ENCODE measurements at regions not wholly inside any gene's neighbourhood (a gene's known extent, or its start where the extent isn't known, plus 50 kb on each side); places are given as distances from the start of the nearest gene placed in this dataset.

DNA sequence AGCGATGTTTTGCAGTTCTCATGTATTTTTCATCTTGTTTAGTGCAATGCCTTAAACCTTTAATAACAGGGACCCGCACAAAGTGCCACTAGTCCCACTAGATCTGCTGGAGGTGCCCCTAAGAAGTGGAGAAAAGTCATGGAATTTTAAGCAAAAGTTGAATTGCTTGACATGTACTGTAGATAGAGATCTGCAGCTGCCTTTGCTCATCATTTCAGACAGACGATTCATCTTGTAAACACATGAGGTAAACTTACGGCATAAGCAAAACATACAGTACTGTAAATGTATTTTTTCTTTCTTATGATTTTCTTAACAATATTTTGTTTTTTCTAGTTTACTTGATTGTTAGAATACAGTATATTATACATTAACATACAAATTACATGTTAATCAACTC is 295.6 kb downstream of the CASP12 start:
- Histone ChIP-seq H4K91ac (replicated peaks; ENCODE audit: insufficient read length, low read length) (no peak overlapping the region), H2BK20ac (ENCODE audit: low read length) (no peak overlapping the region), H2BK15ac (ENCODE audit: low read length) (no peak overlapping the region), H3K4me2 (ENCODE audit: insufficient read depth in 1 of 2, low read depth in 2 of 2, low read length in 2 of 2) (no peak overlapping the region), H3K4me3 (ENCODE audit: extremely low read depth in 1 of 4, insufficient read depth in 2 of 4, low read depth in 3 of 4, low read length in 4 of 4) (no peak overlapping the region), H3K14ac (ENCODE audit: insufficient read length) (no peak overlapping the region), H4K20me1 (replicated peaks in 1 of 2; ENCODE audit: control insufficient read depth in 1 of 2, insufficient read depth in 2 of 2, low read length in 2 of 2) (no peaks in the 10 kb centered on the region), H3K18ac (ENCODE audit: extremely low read depth, low read length) (no peak overlapping the region), H3K36me3 (ENCODE audit: control insufficient read depth in 2 of 4, insufficient read depth in 4 of 4, low read length in 3 of 4) (no peaks in the 10 kb centered on the region), H2BK12ac (ENCODE audit: low read depth, low read length) (no peak overlapping the region), H2AK5ac (ENCODE audit: low read depth, low read length) (no peak overlapping the region), H3K27me3 (replicated peaks in 1 of 4; ENCODE audit: control insufficient read depth in 3 of 4, extremely low read depth in 1 of 4, insufficient read depth in 3 of 4, low read length in 3 of 4) (no peaks in the 10 kb centered on the region), H3K9me3 (ENCODE audit: insufficient read depth in 2 of 2, low read depth in 1 of 2, low read length in 1 of 2) (no peaks in the 10 kb centered on the region), H2BK5ac (ENCODE audit: low read depth, low read length) (no peak overlapping the region), H3K4ac (replicated peaks; ENCODE audit: insufficient read length, low read depth, low read length) (no peak overlapping the region), H3K56ac (replicated peaks; ENCODE audit: insufficient read length, low read depth, low read length) (no peak overlapping the region), H3K79me2 (ENCODE audit: control insufficient read depth in 1 of 2, insufficient read depth in 2 of 2, low read length in 2 of 2) (no peaks in the 10 kb centered on the region), H3K4me1 (replicated peaks in 1 of 4; ENCODE audit: control insufficient read depth in 3 of 4, insufficient read depth in 4 of 4, low read length in 3 of 4) (no peaks in the 10 kb centered on the region), H4K8ac (ENCODE audit: extremely low read depth, insufficient read depth, low read length) (no peak overlapping the region), H2BK120ac (replicated peaks; ENCODE audit: low read depth, low read length) (no peak overlapping the region), H3K9ac (replicated peaks in 1 of 4; ENCODE audit: extremely low read depth in 1 of 4, low read depth in 3 of 4, low read length in 3 of 4) (no peak overlapping the region), H3K79me1 (ENCODE audit: low read depth, low read length) (no peaks in the 10 kb centered on the region), H4K5ac (ENCODE audit: insufficient read length, low read depth, low read length) (no peak overlapping the region), H3K23ac (ENCODE audit: insufficient read length) (no peak overlapping the region), H2AFZ (ENCODE audit: low read length) (no peak overlapping the region), H3K27ac (ENCODE audit: low read depth, low read length) (no peak overlapping the region), H3K23me2 (ENCODE audit: low read depth, low read length) (no peaks in the 10 kb centered on the region)
- 96% methylated on average over 4 of the region's 4 CpGs; no CpG with 5 or more reads in 1 of the 2 experiments for WGBS, 2 experiments (ENCODE audit: extremely low coverage in 1 of 2, insufficient coverage in 1 of 2, insufficient read length in 1 of 2, insufficient replicate concordance in 2 of 2, low coverage in 1 of 2, low lambda C conversion rate in 2 of 2, missing lambda C conversion rate in 1 of 2)
- ChIA-PET POLR2A (ENCODE audit: partially characterized antibody) (no interaction called here), CTCF (ENCODE audit: partially characterized antibody) (no interaction called here)
- DNase-seq (ENCODE audit: low read depth in 1 of 2, low spot score in 2 of 2) (no peak), FAIRE-seq (no peak)
- TF ChIP-seq BCL11A (IDR thresholded peaks at IDR 0.05; ENCODE audit: low read depth in 2 of 2, low read length in 2 of 2) (no peak), SUZ12 (IDR thresholded peaks at IDR 0.05; ENCODE audit: low read length) (no peak), POLR2A (IDR thresholded peaks at IDR 0.05; ENCODE audit: control extremely low read depth in 1 of 2, low read depth in 2 of 2, low read length in 2 of 2) (no peak), GABPA (IDR thresholded peaks at IDR 0.05; ENCODE audit: borderline replicate concordance, insufficient read depth, low read length) (no peak), ZNF274 (IDR thresholded peaks at IDR 0.05; ENCODE audit: borderline replicate concordance, extremely low read depth, low read length) (no peak), GTF2F1 (IDR thresholded peaks at IDR 0.05; ENCODE audit: borderline replicate concordance, low read depth, low read length) (no peak), BRCA1 (IDR thresholded peaks at IDR 0.05; ENCODE audit: low read depth, low read length) (no peak), TEAD4 (IDR thresholded peaks at IDR 0.05; ENCODE audit: low read depth, low read length) (no peak), FOSL1 (IDR thresholded peaks at IDR 0.05; ENCODE audit: insufficient read depth, low read depth, low read length) (no peak), NRF1 (IDR thresholded peaks at IDR 0.05; ENCODE audit: low read depth, low read length) (no peak), EP300 (IDR thresholded peaks at IDR 0.05; ENCODE audit: borderline replicate concordance in 1 of 2, low read depth in 2 of 2, low read length in 2 of 2) (no peak), SAP30 (IDR thresholded peaks at IDR 0.05; ENCODE audit: insufficient read depth, insufficient replicate concordance, low read length) (no peak), POLR2AphosphoS5 (IDR thresholded peaks at IDR 0.05; ENCODE audit: low read depth, low read length) (no peak), RNF2 (IDR thresholded peaks at IDR 0.05; ENCODE audit: borderline replicate concordance, low read depth, low read length, missing control alignments, poor library complexity, severe bottlenecking) (no peak), SRF (IDR thresholded peaks at IDR 0.05; ENCODE audit: low read depth, low read length) (no peak), SP2 (IDR thresholded peaks at IDR 0.05; ENCODE audit: low read length) (no peak)

Data from H1 (cell line).